ENCODE measurements at regions not wholly inside any gene's neighbourhood (a gene's known extent, or its start where the extent isn't known, plus 50 kb on each side); places are given as distances from the start of the nearest gene placed in this dataset.

DNA sequence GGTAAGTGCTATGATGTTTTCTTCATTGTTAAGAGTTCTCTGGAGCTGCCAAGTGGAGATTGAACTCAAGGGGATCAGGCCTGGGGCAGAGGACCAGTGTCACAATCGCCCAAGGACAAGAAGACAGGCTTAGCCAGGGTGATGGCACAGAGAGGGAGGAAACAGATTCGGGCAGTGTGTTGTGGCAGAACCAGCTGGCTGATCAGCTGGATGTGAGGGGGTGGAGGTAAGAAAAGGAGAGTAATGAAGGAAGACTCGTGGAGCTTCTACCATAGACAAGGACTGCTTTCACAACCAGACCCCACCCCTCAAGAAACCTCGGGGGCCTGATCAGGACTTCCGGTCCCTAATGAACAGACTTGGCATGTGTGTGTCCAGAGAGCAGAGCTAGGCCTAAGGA is 60.9 kb upstream of the LINGO1 start:
- POLR2A ChIA-PET, result no interaction called here
- no peak for DNase-seq (ENCODE audit: low read depth, low spot score)
- TF ChIP-seq, protein P1, sequence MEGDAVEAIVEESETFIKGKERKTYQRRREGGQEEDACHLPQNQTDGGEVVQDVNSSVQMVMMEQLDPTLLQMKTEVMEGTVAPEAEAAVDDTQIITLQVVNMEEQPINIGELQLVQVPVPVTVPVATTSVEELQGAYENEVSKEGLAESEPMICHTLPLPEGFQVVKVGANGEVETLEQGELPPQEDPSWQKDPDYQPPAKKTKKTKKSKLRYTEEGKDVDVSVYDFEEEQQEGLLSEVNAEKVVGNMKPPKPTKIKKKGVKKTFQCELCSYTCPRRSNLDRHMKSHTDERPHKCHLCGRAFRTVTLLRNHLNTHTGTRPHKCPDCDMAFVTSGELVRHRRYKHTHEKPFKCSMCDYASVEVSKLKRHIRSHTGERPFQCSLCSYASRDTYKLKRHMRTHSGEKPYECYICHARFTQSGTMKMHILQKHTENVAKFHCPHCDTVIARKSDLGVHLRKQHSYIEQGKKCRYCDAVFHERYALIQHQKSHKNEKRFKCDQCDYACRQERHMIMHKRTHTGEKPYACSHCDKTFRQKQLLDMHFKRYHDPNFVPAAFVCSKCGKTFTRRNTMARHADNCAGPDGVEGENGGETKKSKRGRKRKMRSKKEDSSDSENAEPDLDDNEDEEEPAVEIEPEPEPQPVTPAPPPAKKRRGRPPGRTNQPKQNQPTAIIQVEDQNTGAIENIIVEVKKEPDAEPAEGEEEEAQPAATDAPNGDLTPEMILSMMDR (IDR thresholded peaks at IDR 0.05; ENCODE audit: low read depth, low read length), result no peak
- Histone ChIP-seq H3K27ac (ENCODE audit: low read depth, low read length) (no peak overlapping the region), H3K27me3 (ENCODE audit: control insufficient read depth, insufficient read depth, low read length) (peaks cover 41% of the 10 kb centered on the region), H3K9me3 (ENCODE audit: control insufficient read depth, insufficient read depth, low read length) (no peaks in the 10 kb centered on the region), H3K4me3 (ENCODE audit: low read depth, low read length) (no peak overlapping the region)
- CTCF ChIA-PET, result no interaction called here

DNA sequence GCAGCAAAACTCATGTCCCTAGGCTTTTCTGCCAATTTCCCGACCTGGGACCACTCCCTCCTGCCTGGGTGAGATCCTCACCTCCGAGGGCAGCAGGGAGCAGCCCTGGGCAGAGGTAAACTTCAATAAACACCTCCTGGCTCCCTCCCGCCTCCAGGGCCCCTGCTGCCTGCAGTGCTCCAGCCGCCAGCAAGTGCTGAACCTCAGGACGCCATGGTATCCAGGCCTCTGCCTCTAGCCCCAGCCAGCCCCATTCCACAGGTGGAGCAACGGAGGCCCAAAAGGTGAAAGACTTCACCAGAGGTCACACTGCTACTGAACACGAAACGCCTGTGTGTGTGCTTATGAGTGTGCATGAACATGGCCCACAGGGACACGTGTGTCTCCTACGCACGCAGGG is 59.9 kb upstream of the LINGO1 start:
- Histone ChIP-seq H3K9me3 (ENCODE audit: control insufficient read depth, insufficient read depth, low read length) (no peaks in the 10 kb centered on the region), H3K27ac (ENCODE audit: low read depth, low read length) (no peak overlapping the region), H3K4me3 (ENCODE audit: low read depth, low read length) (no peak overlapping the region), H3K27me3 (ENCODE audit: control insufficient read depth, insufficient read depth, low read length) (peaks cover 39% of the 10 kb centered on the region)
- ChIA-PET CTCF (no interaction called here), POLR2A (no interaction called here)
- TF ChIP-seq, protein P1 (IDR thresholded peaks at IDR 0.05; ENCODE audit: low read depth, low read length), result no peak
- no peak for DNase-seq (ENCODE audit: low read depth, low spot score)

DNA sequence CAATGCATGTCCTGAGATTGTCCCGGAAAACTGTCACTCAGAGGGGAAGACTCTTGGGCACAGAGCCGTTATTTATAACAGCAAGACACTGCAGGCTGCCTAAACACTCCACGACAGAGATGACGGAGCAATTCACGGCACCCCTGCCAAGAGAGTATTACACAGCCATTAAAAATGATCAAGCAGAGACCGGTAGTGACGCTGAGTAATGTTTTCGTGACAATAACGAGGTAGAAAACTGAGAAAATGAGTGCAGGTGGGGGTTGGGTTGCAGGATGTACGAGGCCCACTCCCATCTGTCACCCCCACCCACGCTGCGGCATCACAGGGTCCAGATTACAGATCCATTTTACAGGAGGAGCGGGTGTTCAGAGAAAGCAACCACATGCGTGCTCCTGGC is 58.9 kb upstream of the LINGO1 start:
- H3K4me3 ChIP-seq (ENCODE audit: low read depth, low read length), result no peak overlapping the region
- TF ChIP-seq, protein P1 (IDR thresholded peaks at IDR 0.05; ENCODE audit: low read depth, low read length), result no peak
- H3K27me3 ChIP-seq (ENCODE audit: control insufficient read depth, insufficient read depth, low read length), result peaks cover 32% of the 10 kb centered on the region
- ChIA-PET CTCF (no interaction called here), POLR2A (no interaction called here)
- no peaks in the 10 kb centered on the region for H3K9me3 ChIP-seq (ENCODE audit: control insufficient read depth, insufficient read depth, low read length)
- H3K27ac ChIP-seq (ENCODE audit: low read depth, low read length), result no peak overlapping the region
- no peak for DNase-seq (ENCODE audit: low read depth, low spot score)

DNA sequence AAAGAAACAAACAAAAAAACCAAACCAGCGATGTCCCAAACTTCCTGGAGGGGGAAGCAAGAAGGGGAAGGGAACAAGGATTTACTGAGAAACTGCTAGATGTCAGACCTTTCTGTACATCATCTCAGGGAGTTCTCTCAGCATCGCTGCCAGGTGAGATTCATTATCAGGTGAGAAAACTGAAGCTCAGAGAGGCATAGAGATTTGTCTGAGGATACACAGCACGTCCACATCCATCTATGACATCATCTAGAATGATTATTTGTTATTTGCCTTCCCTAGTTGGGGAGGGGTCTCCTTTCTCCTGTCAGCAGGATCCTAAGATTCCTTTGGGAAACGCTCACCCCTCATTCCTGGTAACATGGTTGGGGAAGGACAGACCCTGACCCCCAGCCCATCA is 57.1 kb upstream of the LINGO1 start:
- H3K27me3 ChIP-seq (ENCODE audit: control insufficient read depth, insufficient read depth, low read length), result peaks cover 26% of the 10 kb centered on the region
- no peak overlapping the region for H3K4me3 ChIP-seq (ENCODE audit: low read depth, low read length)
- H3K27ac ChIP-seq (ENCODE audit: low read depth, low read length), result no peak overlapping the region
- CTCF ChIA-PET, result no interaction called here
- DNase-seq (ENCODE audit: low read depth, low spot score), result no peak
- POLR2A ChIA-PET, result no interaction called here
- no peaks in the 10 kb centered on the region for H3K9me3 ChIP-seq (ENCODE audit: control insufficient read depth, insufficient read depth, low read length)
- TF ChIP-seq, protein P1 (IDR thresholded peaks at IDR 0.05; ENCODE audit: low read depth, low read length), result no peak

DNA sequence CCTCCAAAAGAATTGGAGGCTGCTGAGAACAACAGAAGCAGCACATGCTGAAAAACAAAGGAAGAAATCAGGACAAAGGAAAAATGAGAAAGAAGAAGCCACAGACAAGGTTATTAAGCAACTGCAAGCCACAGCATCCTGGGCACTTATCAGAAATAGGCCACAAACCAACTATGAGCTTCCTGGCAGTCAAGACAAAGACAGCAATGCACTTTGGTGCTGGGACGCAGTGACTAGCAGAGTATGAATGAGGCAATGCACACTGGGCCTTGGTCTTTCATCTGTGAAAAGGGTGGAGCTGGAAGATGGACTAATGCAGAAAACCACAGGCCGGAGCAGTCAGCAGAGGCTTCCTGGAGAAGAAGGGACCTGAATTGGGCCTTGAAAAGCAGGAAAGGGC is 56.0 kb upstream of the LINGO1 start:
- Histone ChIP-seq H3K27me3 (ENCODE audit: control insufficient read depth, insufficient read depth, low read length) (peaks cover 24% of the 10 kb centered on the region), H3K4me3 (ENCODE audit: low read depth, low read length) (no peak overlapping the region), H3K27ac (ENCODE audit: low read depth, low read length) (no peak overlapping the region), H3K9me3 (ENCODE audit: control insufficient read depth, insufficient read depth, low read length) (no peaks in the 10 kb centered on the region)
- ChIA-PET CTCF (no interaction called here), POLR2A (no interaction called here)
- TF ChIP-seq, protein P1 (IDR thresholded peaks at IDR 0.05; ENCODE audit: low read depth, low read length), result no peak
- no peak for DNase-seq (ENCODE audit: low read depth, low spot score)
